ENCODE measurements at regions not wholly inside any gene's neighbourhood (a gene's known extent, or its start where the extent isn't known, plus 50 kb on each side); places are given as distances from the start of the nearest gene placed in this dataset.
A peak's percentile ranks its signal among the peaks of the same experiment; 100 is the strongest.

DNA sequence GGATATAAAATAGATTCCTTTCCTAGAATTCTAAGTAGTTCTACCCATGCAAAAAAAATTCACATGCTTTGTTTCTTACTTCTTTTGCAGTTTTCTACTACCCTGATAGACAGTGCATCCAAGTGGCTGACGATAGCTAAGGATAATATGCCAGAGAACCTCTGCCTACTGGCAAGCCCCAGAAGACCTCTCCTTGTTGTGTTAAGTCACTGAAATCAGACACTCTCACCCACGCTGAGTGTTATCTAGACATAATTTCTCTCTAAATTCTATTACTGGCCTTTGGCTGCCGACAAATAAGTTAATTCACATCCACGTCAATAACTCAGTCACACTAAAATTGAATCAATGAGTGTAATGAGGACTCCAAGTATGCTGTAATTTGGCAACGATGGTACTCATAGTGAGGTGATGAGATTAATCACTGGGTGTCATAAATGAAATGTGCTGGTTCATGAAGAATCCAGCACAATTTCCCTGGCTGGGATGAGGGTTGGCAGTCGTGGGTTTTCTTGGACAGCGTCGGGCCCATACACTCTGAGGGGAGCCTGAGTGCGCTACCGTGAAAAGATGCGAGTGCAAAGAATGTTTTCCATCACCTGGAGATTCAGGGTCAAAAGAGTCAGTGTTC, 354.8 kb upstream of the TMEM132C start:
- TF ChIP-seq, protein P1, sequence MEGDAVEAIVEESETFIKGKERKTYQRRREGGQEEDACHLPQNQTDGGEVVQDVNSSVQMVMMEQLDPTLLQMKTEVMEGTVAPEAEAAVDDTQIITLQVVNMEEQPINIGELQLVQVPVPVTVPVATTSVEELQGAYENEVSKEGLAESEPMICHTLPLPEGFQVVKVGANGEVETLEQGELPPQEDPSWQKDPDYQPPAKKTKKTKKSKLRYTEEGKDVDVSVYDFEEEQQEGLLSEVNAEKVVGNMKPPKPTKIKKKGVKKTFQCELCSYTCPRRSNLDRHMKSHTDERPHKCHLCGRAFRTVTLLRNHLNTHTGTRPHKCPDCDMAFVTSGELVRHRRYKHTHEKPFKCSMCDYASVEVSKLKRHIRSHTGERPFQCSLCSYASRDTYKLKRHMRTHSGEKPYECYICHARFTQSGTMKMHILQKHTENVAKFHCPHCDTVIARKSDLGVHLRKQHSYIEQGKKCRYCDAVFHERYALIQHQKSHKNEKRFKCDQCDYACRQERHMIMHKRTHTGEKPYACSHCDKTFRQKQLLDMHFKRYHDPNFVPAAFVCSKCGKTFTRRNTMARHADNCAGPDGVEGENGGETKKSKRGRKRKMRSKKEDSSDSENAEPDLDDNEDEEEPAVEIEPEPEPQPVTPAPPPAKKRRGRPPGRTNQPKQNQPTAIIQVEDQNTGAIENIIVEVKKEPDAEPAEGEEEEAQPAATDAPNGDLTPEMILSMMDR (IDR thresholded peaks at IDR 0.05), result no peak
- TF ChIP-seq POLR2A (IDR thresholded peaks at IDR 0.05), result no peak
- Histone ChIP-seq H3K27ac (no peak overlapping the region), H3K9me3 (no peaks in the 10 kb centered on the region), H3K27me3 (no peaks in the 10 kb centered on the region), H3K4me1 (peaks cover 0 to 7% (median 0%) of the 10 kb centered on the region in 12 donors), H3K36me3 (no peaks in the 10 kb centered on the region), H3K4me3 (no peak overlapping the region)
- intact Hi-C loops (cut with DNase I), result no loop called here
- WGBS, 4 donors, result 80 to 86% (median 83%) methylated on average over 11 of the region's 11 CpGs
- DNase-seq (no peak), ATAC-seq (no peak)

DNA sequence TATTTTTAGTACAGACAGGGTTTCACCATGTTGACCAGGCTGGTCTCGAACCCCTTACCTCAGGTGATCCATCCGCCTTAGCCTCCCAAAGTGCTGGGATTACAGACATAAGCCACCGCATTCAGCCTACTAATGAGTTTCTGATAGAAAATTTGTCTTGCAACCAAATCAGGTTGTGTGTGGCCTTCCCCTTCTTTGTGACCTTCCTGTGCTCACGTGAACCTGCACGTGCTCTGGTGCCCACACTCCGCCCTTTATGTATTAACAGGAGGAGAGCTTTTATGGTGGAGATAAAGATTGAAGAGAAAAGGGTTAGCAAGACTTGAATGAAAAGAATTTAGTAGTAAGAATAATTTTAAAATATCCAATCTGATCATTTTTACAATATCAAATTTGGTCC, 343.5 kb upstream of the TMEM132C start:
- WGBS, 4 donors, result 91 to 94% (median 92%) methylated on average over 6 of the region's 6 CpGs
- Histone ChIP-seq H3K27me3 (no peaks in the 10 kb centered on the region), H3K9me3 (no peaks in the 10 kb centered on the region), H3K36me3 (no peaks in the 10 kb centered on the region), H3K4me3 (no peak overlapping the region), H3K4me1 (peaks cover 0 to 9% (median 5%) of the 10 kb centered on the region in 12 donors), H3K27ac (no peak overlapping the region)
- TF ChIP-seq, protein P1 (IDR thresholded peaks at IDR 0.05), result no peak
- TF ChIP-seq POLR2A (IDR thresholded peaks at IDR 0.05), result no peak
- intact Hi-C loops (cut with DNase I), result loop anchor here in 4 of 10 donors (10.0 kb wide), 3 partner anchors 99 to 819 kb away; no protein-coding TSS in a partner anchor
- DNase-seq, result no peak
- no peak for ATAC-seq

DNA sequence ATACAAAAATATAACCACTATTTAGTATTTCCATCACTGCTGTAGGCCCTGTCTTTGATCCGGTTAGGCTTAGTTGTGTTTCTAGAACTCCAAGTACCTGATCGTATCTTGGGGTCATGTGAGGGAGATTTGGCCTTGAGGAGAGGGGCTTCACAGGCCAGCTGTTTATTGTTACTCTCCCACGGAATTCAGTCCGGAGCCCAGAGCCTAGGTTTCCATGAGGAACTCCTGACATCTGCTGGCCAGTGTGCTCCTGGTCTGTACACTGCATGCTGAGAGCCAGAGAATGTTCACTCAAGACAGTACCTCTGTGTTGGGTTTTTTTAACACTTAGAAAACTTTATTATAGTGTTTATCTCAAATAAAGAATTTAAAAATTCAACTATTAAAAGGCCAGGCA, 341.0 kb upstream of the TMEM132C start:
- Histone ChIP-seq H3K27ac (no peak overlapping the region), H3K27me3 (no peaks in the 10 kb centered on the region), H3K4me3 (no peak overlapping the region), H3K9me3 (no peaks in the 10 kb centered on the region), H3K4me1 (peaks cover 0 to 18% (median 10%) of the 10 kb centered on the region in 12 donors), H3K36me3 (no peaks in the 10 kb centered on the region)
- whole genome bisulfite sequencing, 4 donors, result 7 to 16% (median 13%) methylated on average over 4 of the region's 4 CpGs
- ATAC-seq (peak; percentile 67 to 86 (median 76)), DNase-seq (peak in 2 of 5 donors; percentile 30 to 32)
- TF ChIP-seq, protein P1 (IDR thresholded peaks at IDR 0.05), result peak in 11 of 12 donors; percentile 13 to 74 (median 60)
- TF ChIP-seq POLR2A (IDR thresholded peaks at IDR 0.05), result no peak
- intact Hi-C loops (cut with DNase I), result loop anchor here in 6 of 10 donors (2.0 to 10.0 kb wide), 5 partner anchors 101 to 821 kb away; no protein-coding TSS in a partner anchor

DNA sequence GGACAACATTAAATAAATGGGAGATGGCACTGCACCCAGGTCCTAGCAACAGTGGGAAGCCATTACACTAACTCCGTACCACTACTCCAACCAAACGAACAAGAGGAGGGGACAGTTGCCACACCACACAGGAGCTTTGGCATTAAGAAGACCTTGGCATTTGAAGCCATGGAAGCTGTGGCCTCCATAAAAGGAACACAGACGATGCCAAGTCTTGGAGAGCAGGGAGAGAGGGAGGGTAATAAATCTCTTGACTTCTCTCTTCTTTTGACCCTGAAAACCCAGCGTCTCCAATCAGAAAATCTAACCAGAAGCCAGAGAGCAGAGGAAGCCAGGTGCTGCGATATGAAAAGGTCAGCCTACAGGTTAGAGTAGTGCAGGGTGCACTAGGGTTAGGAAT, 338.8 kb upstream of the TMEM132C start:
- H3K36me3 ChIP-seq, result no peaks in the 10 kb centered on the region
- intact Hi-C loops (cut with DNase I), result loop anchor here in 6 of 10 donors (5.0 to 10.0 kb wide), 4 partner anchors 103 to 823 kb away; no protein-coding TSS in a partner anchor
- DNase-seq (no peak), ATAC-seq (peak in 1 of 4 donors; percentile 31)
- H3K27me3 ChIP-seq, result no peaks in the 10 kb centered on the region
- peaks cover 0 to 18% (median 10%) of the 10 kb centered on the region in 12 donors for H3K4me1 ChIP-seq
- 46 to 58% (median 53%) methylated on average over 5 of the region's 5 CpGs for WGBS, 4 donors
- H3K4me3 ChIP-seq, result no peak overlapping the region
- peak overlapping the region in 4 of 12 donors; percentile 21 to 65 (median 38) for H3K27ac ChIP-seq
- no peaks in the 10 kb centered on the region for H3K9me3 ChIP-seq
- TF ChIP-seq POLR2A (IDR thresholded peaks at IDR 0.05), result no peak
- TF ChIP-seq, protein P1 (IDR thresholded peaks at IDR 0.05), result no peak

Data from heart left ventricle (tissue), 16 donors.